NCI-H1105 treated with DMSO at 0.1 percent for 48 hours (cell line): ENCODE measurements at regions not wholly inside any gene's neighbourhood (a gene's known extent, or its start where the extent isn't known, plus 50 kb on each side); places are given as distances from the start of the nearest gene placed in this dataset.

Experiments used
- DNase-seq: peaks from one replicate; lab custom pipeline; 2025; lab: John Stamatoyannopoulos, UW

GRCh38 chr5:112657804-112658203 lies 79.9 kb upstream of the APC start:
- DNase-seq, result no peak

- no peak for DNase-seq
These were observed 77.3 kb upstream of the APC start for GRCh38 chr5:112660359-112660758.

GRCh38 chr5:112663146-112663545 lies 74.5 kb upstream of the APC start:
- DNase-seq, result no peak

- DNase-seq, result no peak
These were observed 69.7 kb upstream of the APC start for GRCh38 chr5:112668016-112668415.

- DNase-seq, result no peak
These were observed 68.8 kb upstream of the APC start for GRCh38 chr5:112668911-112669310.

- no peak for DNase-seq
These were observed 68.2 kb upstream of the APC start for GRCh38 chr5:112669328-112669963.

GRCh38 chr5:112671687-112672086 lies 66.0 kb upstream of the APC start:
- no peak for DNase-seq

GRCh38 chr5:112681481-112681908 lies 56.2 kb upstream of the APC start:
- no peak for DNase-seq

- DNase-seq, result no peak
These were observed 55.0 kb upstream of the APC start for GRCh38 chr5:112682621-112683061.

GRCh38 chr5:112684121-112684520 lies 53.6 kb upstream of the APC start:
- no peak for DNase-seq

- DNase-seq, result no peak
These were observed 52.9 kb upstream of the APC start for GRCh38 chr5:112684737-112685136.

GRCh38 chr5:112685386-112685785 lies 52.3 kb upstream of the APC start:
- DNase-seq, result no peak

GRCh38 chr5:112685931-112686330 lies 51.8 kb upstream of the APC start:
- no peak for DNase-seq

- no peak for DNase-seq
These were observed 51.0 kb upstream of the APC start for GRCh38 chr5:112686675-112687074.

GRCh38 chr5:112687306-112687705 lies 50.4 kb upstream of the APC start:
- DNase-seq, result no peak
